ENCODE measurements at regions not wholly inside any gene's neighbourhood (a gene's known extent, or its start where the extent isn't known, plus 50 kb on each side); places are given as distances from the start of the nearest gene placed in this dataset.

DNA sequence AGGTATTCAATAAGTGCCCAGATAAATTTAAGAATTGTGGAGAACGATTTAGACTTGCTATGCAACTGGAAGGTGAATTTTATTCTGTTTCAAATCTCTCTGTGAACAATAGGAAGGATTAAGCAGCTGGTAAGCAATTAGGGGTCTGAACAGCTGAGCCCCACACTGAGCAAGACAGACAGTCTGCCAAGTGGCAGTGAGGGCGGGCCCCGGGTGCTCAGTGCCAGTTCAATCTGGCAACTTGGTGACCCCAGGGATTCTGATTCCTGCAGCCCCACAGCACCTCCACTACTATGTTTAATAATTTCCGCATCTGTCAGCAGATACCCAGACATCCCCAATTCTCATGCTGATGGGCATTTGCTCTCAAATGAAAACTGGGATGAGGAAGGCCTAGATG is 317.3 kb downstream of the PPP1R2C start:
- Histone ChIP-seq H3K9me3 (no peaks in the 10 kb centered on the region), H3K4me1 (no peaks in the 10 kb centered on the region), H3K27me3 (peaks cover 0 to 5% (median 0%) of the 10 kb centered on the region in 9 donors), H3K27ac (no peak overlapping the region), H3K36me3 (no peaks in the 10 kb centered on the region), H3K4me3 (no peak overlapping the region)
- ATAC-seq = no peak
- no peak for TF ChIP-seq POLR2A (IDR thresholded peaks at IDR 0.05)
- TF ChIP-seq, protein P1, sequence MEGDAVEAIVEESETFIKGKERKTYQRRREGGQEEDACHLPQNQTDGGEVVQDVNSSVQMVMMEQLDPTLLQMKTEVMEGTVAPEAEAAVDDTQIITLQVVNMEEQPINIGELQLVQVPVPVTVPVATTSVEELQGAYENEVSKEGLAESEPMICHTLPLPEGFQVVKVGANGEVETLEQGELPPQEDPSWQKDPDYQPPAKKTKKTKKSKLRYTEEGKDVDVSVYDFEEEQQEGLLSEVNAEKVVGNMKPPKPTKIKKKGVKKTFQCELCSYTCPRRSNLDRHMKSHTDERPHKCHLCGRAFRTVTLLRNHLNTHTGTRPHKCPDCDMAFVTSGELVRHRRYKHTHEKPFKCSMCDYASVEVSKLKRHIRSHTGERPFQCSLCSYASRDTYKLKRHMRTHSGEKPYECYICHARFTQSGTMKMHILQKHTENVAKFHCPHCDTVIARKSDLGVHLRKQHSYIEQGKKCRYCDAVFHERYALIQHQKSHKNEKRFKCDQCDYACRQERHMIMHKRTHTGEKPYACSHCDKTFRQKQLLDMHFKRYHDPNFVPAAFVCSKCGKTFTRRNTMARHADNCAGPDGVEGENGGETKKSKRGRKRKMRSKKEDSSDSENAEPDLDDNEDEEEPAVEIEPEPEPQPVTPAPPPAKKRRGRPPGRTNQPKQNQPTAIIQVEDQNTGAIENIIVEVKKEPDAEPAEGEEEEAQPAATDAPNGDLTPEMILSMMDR (IDR thresholded peaks at IDR 0.05) = no peak
- no peak for DNase-seq
- intact Hi-C loops (cut with DNase I) = no loop called here
- 77 to 85% (median 81%) methylated on average over 4 of the region's 4 CpGs for WGBS, 4 donors

DNA sequence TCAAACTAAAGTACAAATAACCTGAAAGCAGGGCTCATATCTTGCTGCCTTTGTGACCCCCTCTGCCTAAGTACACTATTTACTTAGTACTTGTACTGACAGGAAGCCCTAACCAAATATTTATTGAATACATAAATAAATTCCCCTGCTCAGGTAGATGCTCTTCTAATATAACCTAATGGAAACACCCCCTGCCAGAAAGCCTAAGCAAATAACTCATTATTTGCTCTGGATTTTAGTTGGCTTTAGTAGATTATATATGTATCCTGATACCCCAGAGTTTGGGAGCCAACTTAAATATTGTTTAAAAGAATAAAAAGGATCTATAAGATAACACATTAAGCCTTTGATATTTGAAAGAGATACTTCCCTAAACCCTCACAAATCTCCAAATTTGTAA is 318.2 kb downstream of the PPP1R2C start:
- Histone ChIP-seq H3K27me3 (peaks cover 0 to 1% (median 0%) of the 10 kb centered on the region in 9 donors), H3K4me1 (no peaks in the 10 kb centered on the region), H3K27ac (no peak overlapping the region), H3K9me3 (no peaks in the 10 kb centered on the region), H3K36me3 (no peaks in the 10 kb centered on the region), H3K4me3 (no peak overlapping the region)
- intact Hi-C loops (cut with DNase I) = no loop called here
- TF ChIP-seq, protein P1 (IDR thresholded peaks at IDR 0.05) = no peak
- TF ChIP-seq POLR2A (IDR thresholded peaks at IDR 0.05) = no peak
- DNase-seq (no peak), ATAC-seq (no peak)

DNA sequence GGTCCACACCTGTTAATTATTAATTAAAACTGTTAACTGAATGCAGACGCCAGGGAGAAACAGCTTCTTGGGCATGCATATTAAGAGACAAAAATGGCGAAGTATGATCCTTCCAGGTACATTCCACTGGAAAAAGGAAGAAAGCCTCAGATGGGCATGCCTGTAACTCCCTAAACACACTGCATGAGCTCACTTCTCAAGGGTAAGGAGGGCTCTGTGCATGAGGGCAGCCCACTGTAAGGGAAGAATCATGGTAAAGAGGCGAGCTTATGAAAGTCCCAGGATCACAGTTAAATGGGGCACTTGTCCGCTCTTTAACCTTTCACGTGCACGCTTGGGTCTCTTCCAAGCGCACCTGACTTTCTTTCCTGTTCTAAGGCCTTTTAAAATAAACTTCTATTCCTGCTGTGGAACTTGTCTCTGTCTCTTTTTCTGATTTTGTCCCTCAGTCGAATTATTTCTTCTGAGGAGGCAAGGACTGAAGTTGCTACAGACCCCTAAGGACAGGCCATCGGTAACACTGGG is 321.7 kb downstream of the PPP1R2C start:
- 69 to 89% (median 82%) methylated on average over 9 of the region's 9 CpGs for WGBS, 4 donors
- Histone ChIP-seq H3K27me3 (peaks cover 0 to 3% (median 0%) of the 10 kb centered on the region in 9 donors), H3K4me3 (no peak overlapping the region), H3K4me1 (no peaks in the 10 kb centered on the region), H3K36me3 (no peaks in the 10 kb centered on the region), H3K27ac (no peak overlapping the region), H3K9me3 (no peaks in the 10 kb centered on the region)
- intact Hi-C loops (cut with DNase I) = no loop called here
- DNase-seq (no peak), ATAC-seq (no peak)
- TF ChIP-seq, protein P1 (IDR thresholded peaks at IDR 0.05) = no peak
- no peak for TF ChIP-seq POLR2A (IDR thresholded peaks at IDR 0.05)

DNA sequence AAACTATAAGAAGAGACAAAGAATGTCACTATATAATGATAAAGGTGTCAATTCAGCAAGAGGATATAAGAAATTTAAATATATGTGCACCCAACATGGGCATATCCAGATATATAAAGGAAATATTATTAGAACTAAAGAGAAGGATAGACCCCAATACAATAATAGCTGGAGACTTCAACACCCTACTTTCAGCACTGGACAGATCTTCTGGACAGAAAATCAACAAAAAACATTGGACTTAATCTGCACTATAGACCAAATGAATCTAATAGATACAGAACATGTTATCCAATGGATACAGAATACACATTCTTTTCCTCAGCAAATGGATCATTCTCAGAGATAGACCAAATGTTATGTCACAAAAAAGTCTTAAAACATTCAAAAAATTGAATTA is 327.7 kb downstream of the PPP1R2C start:
- intact Hi-C loops (cut with DNase I) = no loop called here
- ATAC-seq (no peak), DNase-seq (no peak)
- peaks cover 0 to 4% (median 0%) of the 10 kb centered on the region in 12 donors for H3K9me3 ChIP-seq
- H3K4me3 ChIP-seq = no peak overlapping the region
- H3K36me3 ChIP-seq = no peaks in the 10 kb centered on the region
- no peaks in the 10 kb centered on the region for H3K4me1 ChIP-seq
- H3K27me3 ChIP-seq = peaks cover 0 to 3% (median 0%) of the 10 kb centered on the region in 9 donors
- H3K27ac ChIP-seq = no peak overlapping the region
- TF ChIP-seq, protein P1 (IDR thresholded peaks at IDR 0.05) = no peak
- no peak for TF ChIP-seq POLR2A (IDR thresholded peaks at IDR 0.05)

Data from heart left ventricle (tissue), 16 donors.